Panc1 (cell line): ENCODE measurements at regions not wholly inside any gene's neighbourhood (a gene's known extent, or its start where the extent isn't known, plus 50 kb on each side); places are given as distances from the start of the nearest gene placed in this dataset.

Source experiments
- CTCF ChIP-seq: fragments of 450-650 bp; IDR thresholded peaks from 2 replicates; pipeline ENCODE4 v1.5.1; 2017; ENCODE audit warnings: mild to moderate bottlenecking
- POLR2AphosphoS5 ChIP-seq: IDR thresholded peaks from 2 replicates; pipeline ENCODE4 v1.6.1; 2012; ENCODE audit warnings: mild to moderate bottlenecking, low read depth, low read length, moderate library complexity
- REST ChIP-seq, 2 experiments: IDR thresholded peaks; 2 replicates each; pipeline ENCODE4 v1.6.1; 2011 to 2012; ENCODE audit warnings: low read depth in 2 of 2, control low read depth in 1 of 2, low read length in 1 of 2, mild to moderate bottlenecking in 1 of 2, moderate library complexity in 1 of 2; ENCODE audit not compliant: insufficient read depth in 1 of 2
- SIN3A ChIP-seq: IDR thresholded peaks from 2 replicates; pipeline ENCODE4 v1.6.1; 2012; ENCODE audit warnings: low read depth, mild to moderate bottlenecking, low read length, moderate library complexity, borderline replicate concordance; ENCODE audit not compliant: insufficient read depth

DNA sequence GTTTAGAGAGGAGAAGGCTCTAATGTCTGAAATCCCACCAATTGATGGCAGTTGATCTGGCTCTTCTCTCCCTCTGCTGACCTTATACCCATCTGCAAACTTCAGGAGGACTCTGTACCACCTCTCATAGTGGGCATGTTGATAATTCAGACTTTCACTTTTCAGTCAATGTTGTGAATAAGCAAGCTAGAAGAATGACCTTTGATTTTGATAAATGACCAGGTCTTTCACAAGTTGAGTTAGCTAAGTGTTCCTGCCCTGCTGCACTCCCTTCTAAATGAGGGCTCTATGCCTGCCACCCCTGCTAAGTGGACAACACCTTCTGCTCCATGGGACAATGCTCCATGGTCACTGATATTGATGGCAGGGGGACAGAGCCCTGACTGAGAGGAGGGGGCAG lies 74.7 kb downstream of the SPRY4 start:
- TF ChIP-seq CTCF (no peak), REST (IDR thresholded peaks at IDR 0.05; ENCODE audit: insufficient read depth in 1 of 2, low read depth in 2 of 2, low read length in 1 of 2) (no peak), POLR2AphosphoS5 (no peak), SIN3A (no peak)
